Umbilical cord (tissue), 1 donor: ENCODE measurements at regions not wholly inside any gene's neighbourhood (a gene's known extent, or its start where the extent isn't known, plus 50 kb on each side); places are given as distances from the start of the nearest gene placed in this dataset.

Source experiments
- DNase-seq: peaks from one replicate; pipeline ENCODE4 v3.0.0-alpha.2; 2015; ENCODE audit warnings: low spot score

- no peak for DNase-seq
Observed at GRCh38 chr2:71791501-71792135, 338.3 kb downstream of the DYSF start.

GRCh38 chr2:71791061-71791450, 337.7 kb downstream of the DYSF start:
- no peak for DNase-seq

- DNase-seq, result no peak
Observed at GRCh38 chr2:71790226-71791060, 337.1 kb downstream of the DYSF start.

GRCh38 chr2:71789556-71790204, 336.3 kb downstream of the DYSF start:
- no peak for DNase-seq

GRCh38 chr2:71788601-71789240, 335.4 kb downstream of the DYSF start:
- DNase-seq, result no peak

- DNase-seq, result peak; percentile 26
Observed at GRCh38 chr2:71788186-71788525, 334.8 kb downstream of the DYSF start.

- DNase-seq, result no peak
Observed at GRCh38 chr2:71787476-71788185, 334.3 kb downstream of the DYSF start.

- DNase-seq, result no peak
Observed at GRCh38 chr2:71787108-71787415, 333.7 kb downstream of the DYSF start.

GRCh38 chr2:71786291-71787107, 333.1 kb downstream of the DYSF start:
- DNase-seq, result no peak

GRCh38 chr2:71785516-71785981, 332.2 kb downstream of the DYSF start:
- no peak for DNase-seq

- DNase-seq, result no peak
Observed at GRCh38 chr2:71784734-71785511, 331.6 kb downstream of the DYSF start.

GRCh38 chr2:71783815-71784214, 330.5 kb downstream of the DYSF start:
- DNase-seq, result no peak

- no peak for DNase-seq
Observed at GRCh38 chr2:71783215-71783614, 329.9 kb downstream of the DYSF start.

GRCh38 chr2:71782323-71782722, 329.0 kb downstream of the DYSF start:
- no peak for DNase-seq

GRCh38 chr2:71781695-71782228, 328.4 kb downstream of the DYSF start:
- no peak for DNase-seq

GRCh38 chr2:71780162-71780561, 326.8 kb downstream of the DYSF start:
- no peak for DNase-seq

- DNase-seq, result no peak
Observed at GRCh38 chr2:71779774-71780105, 326.4 kb downstream of the DYSF start.

- DNase-seq, result peak; percentile 45
Observed at GRCh38 chr2:71778936-71779773, 325.8 kb downstream of the DYSF start.

- DNase-seq, result no peak
Observed at GRCh38 chr2:71778514-71778913, 325.2 kb downstream of the DYSF start.
